ENCODE measurements at regions not wholly inside any gene's neighbourhood (a gene's known extent, or its start where the extent isn't known, plus 50 kb on each side); places are given as distances from the start of the nearest gene placed in this dataset.

GRCh38 chr16:59339871-59340270 is 605.8 kb upstream of the GOT2 start:
- TF ChIP-seq CTCF (conservative IDR thresholded peaks at IDR 0.05 in 1 of 2, IDR thresholded peaks at IDR 0.05 in 1 of 2; ENCODE audit: extremely low read depth in 1 of 2, insufficient read depth in 1 of 2, low read depth in 1 of 2, low read length in 2 of 2) (no peak), EZH2 (IDR thresholded peaks at IDR 0.05; ENCODE audit: borderline replicate concordance, low read length) (no peak)
